ENCODE measurements at regions not wholly inside any gene's neighbourhood (a gene's known extent, or its start where the extent isn't known, plus 50 kb on each side); places are given as distances from the start of the nearest gene placed in this dataset.

DNA sequence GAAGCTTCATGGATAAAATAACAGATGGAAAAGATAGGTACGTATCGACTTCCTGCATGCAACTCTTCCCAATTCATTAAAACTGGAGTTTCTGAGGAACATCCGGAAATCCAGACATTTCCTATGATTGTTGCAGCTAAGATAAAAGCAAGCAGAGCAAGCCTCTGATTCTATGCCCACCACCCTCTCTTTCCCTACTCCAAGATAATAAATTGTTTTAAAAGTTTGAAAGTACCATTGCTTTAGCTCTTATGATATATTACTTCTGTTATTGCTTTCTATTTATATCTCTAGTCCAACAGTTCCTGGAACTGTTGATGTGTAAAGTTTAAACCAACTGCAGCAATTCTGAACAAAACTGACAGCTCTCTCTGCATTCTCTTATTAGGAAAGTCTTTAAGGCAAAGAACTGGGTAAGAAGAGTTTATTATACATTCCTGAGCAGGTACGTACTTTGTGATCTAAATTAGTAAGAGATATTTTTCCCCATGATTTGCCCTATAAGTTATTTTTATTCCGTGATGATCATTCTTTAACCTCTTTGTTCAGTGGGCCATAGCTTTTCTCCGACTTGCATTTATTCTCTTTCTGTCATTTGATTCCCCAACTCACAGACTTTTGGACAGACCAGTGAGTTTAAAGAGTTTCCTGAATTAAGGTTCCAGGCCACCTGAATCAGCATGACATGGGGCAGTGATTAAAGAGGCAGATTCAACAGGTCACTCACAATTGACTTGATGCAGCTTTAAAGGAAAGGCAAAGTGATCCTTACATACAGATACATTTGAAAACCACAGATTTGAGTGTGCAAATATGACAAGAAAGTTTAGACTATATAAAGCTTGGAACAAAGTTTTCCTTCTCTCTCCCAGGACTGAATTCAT, 94.2 kb upstream of the THRB start:
- Mint-ChIP-seq H3K27me3 (no peaks in the 10 kb centered on the region), H3K4me3 (no peak overlapping the region), H3K9me3 (peaks cover 8% of the 10 kb centered on the region), H3K27ac (no peak overlapping the region), H3K4me1 (ENCODE audit: low read depth in 2 of 2) (no peaks in the 10 kb centered on the region), H3K36me3 (no peaks in the 10 kb centered on the region)
- DNase-seq (ENCODE audit: low spot score) (no peak), ATAC-seq (no peak)

DNA sequence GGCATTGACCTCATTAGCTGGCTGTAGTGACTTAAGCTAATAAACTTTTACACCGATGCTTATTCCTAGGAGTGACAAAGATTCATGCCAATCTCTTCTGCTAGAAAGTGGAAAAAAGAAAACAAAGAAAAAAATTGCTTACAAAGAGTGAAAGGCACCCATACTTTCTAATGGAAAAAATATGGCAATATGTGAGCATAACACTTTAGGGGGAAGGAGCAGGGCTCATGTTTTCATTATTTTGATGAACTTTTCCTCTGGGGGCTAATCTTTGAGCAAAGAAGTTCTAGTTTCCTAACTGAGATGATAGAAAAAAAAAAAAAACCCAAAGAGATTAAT, 94.8 kb upstream of the THRB start:
- Mint-ChIP-seq H3K9me3 (peaks cover 8% of the 10 kb centered on the region), H3K27me3 (no peaks in the 10 kb centered on the region), H3K4me1 (ENCODE audit: low read depth in 2 of 2) (no peaks in the 10 kb centered on the region)

DNA sequence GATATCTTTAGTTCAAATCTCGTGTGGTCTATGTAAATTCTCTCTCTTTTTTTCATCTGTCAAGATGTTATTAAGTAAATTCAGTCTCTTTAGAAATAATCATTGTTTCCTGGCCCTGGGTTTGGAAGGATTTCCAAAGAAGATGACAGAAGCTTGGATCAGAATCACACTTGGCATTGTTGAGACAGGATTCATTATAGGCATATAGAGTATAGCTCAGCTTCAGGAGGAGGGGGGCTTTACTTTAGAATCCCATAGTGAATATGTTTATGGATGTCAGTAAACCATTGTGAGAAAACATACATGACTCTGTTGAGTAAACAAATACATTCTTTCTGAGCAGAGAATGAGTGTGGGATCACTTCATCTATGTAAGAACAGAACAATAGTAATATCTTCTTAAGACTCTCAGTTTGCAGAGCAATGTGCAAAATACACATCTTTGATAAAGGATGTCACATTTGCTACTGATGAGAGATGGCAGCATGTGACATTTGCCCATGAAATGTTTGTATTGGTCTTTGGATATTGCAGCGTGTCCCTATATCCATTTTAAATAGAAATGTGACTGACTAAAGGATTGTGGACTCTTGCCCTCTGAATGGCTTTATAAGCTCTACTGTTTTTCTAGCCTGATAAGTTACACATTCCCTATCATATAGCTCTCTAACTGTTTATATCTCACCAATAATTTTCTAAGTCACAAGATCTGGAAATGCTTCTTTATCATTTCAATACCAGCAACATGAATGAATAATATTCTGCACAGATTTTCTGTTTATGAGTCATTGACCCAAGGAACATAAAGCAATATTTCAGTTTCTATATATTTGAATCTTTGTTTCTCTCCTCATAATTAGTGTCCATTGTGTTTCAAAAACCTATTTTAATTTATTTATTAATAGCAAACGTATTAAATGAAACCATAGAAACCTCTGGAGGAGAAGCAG, 95.6 kb upstream of the THRB start:
- Mint-ChIP-seq H3K4me1 (ENCODE audit: low read depth in 2 of 2) (no peaks in the 10 kb centered on the region), H3K4me3 (no peak overlapping the region), H3K27ac (no peak overlapping the region), H3K9me3 (peaks cover 8% of the 10 kb centered on the region), H3K27me3 (no peaks in the 10 kb centered on the region), H3K36me3 (no peaks in the 10 kb centered on the region)
- ATAC-seq (no peak), DNase-seq (ENCODE audit: low spot score) (no peak)

More for the DNA sequence above, 94.8 kb upstream of the THRB start:
- Mint-ChIP-seq H3K36me3 (no peaks in the 10 kb centered on the region), H3K27ac (no peak overlapping the region), H3K4me3 (no peak overlapping the region)
- ATAC-seq (no peak), DNase-seq (ENCODE audit: low spot score) (no peak)

DNA sequence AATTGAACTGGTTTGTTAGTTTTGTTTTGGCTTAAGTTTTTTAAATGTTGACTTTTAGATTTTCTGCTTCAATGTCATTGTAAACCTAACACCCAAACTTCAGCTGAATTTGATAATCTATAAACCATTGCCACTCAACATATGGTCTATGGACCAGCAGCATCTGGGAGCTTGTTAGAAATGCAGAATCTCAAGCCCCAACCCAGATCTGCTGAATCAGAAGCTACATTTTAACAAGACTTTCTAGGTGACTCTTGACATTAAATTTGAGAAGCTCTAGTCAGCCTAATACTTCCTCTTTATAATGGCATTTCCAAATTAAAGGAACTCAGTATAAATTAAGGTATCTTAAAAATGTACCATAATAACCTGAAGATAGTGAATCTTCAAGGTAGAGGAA, 96.5 kb upstream of the THRB start:
- Mint-ChIP-seq H3K27ac (no peak overlapping the region), H3K27me3 (no peaks in the 10 kb centered on the region), H3K4me1 (ENCODE audit: low read depth in 2 of 2) (no peaks in the 10 kb centered on the region), H3K4me3 (no peak overlapping the region), H3K36me3 (no peaks in the 10 kb centered on the region), H3K9me3 (peaks cover 8% of the 10 kb centered on the region)
- DNase-seq (ENCODE audit: low spot score) (no peak), ATAC-seq (no peak)

DNA sequence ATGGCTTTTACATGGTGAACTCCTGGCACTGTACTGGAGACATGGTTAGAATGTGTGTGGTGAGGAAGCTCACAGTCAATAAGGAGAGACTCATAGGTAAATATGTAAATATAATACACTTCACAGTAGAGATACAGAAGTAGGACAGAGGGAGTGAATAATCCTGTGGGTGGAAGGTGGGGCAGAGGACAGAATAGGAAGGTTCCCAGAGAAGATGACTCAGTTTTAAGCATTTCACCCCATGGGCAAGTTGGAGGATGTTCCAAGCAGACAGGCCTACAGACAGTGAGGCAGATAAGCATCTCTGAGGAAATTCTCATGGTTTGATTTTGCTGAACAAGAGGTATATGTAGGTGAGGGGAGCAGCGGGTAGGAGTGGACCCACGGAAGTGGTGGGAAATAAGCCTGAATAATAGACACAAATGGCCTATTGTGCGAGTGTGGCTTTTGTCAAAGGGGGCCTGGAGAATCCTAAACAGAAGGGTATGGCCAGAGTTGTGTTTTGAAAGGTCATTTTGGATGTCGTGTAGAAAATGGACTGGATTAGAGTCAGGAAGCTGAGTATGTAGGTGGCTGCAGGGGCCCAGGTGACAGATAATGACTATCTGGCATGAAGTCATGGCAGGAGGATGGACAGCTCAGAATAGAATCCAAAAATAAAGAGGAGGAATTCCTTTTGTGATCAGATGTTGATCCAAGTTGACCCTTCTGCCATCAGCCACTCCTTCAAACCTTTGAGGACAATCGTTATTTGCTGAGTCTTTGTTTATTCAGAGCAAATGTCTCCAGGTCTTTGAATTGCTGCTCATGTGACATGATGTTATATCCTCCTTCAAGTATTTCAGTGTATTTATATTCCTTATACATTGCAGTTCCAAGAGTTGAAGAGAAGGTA, 97.3 kb upstream of the THRB start:
- Mint-ChIP-seq H3K4me1 (ENCODE audit: low read depth in 2 of 2) (no peaks in the 10 kb centered on the region), H3K9me3 (peaks cover 8% of the 10 kb centered on the region), H3K27ac (no peak overlapping the region), H3K4me3 (no peak overlapping the region), H3K36me3 (no peaks in the 10 kb centered on the region), H3K27me3 (no peaks in the 10 kb centered on the region)
- ATAC-seq = no peak
- no peak for DNase-seq (ENCODE audit: low spot score)

DNA sequence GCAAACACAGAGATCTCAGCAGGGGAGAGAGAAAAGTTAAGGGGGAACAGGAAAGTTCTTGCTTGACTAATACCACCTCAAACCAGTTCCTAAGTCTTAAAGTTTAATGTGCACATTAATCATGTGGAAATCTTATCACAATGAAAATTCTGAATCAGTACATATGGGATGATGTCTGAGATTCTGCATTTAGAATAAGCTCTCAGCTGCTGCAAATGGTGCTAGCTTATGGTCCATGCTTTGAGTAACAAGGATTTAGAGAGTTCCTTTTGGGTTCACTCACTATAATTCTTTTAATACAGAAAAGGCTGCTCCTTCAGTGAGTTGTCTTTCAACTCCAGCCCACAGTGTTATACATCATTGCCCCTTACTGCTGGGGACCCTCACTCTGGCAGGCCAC, 99.5 kb upstream of the THRB start:
- no peaks in the 10 kb centered on the region for H3K36me3 Mint-ChIP-seq
- H3K27ac Mint-ChIP-seq = no peak overlapping the region
- H3K27me3 Mint-ChIP-seq = no peaks in the 10 kb centered on the region
- no peak overlapping the region for H3K4me3 Mint-ChIP-seq
- ATAC-seq (no peak), DNase-seq (ENCODE audit: low spot score) (no peak)
- H3K4me1 Mint-ChIP-seq (ENCODE audit: low read depth in 2 of 2) = no peaks in the 10 kb centered on the region
- H3K9me3 Mint-ChIP-seq = peaks cover 12% of the 10 kb centered on the region

DNA sequence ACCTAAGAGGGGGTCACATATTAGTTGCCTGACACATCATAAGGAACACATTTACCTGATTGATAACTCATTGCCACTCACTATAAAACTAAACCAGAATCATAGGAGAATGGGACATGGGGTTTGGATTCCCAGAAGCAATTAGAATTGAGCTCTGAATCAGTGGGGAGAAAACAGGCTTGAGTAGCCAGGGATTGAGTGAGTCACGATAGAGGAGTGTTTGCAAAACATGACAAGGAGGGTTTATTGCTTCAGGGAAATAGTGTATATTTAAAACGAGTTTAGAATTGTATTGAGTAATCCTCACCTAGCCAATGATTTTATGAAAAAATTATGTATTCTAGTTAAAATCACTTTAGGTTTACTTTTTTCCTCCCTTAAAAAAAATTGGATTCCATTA, 101.1 kb upstream of the THRB start:
- Mint-ChIP-seq H3K36me3 (no peaks in the 10 kb centered on the region), H3K9me3 (peaks cover 12% of the 10 kb centered on the region), H3K4me3 (no peak overlapping the region), H3K4me1 (ENCODE audit: low read depth in 2 of 2) (no peaks in the 10 kb centered on the region), H3K27me3 (no peaks in the 10 kb centered on the region), H3K27ac (no peak overlapping the region)
- DNase-seq (ENCODE audit: low spot score) = no peak
- no peak for ATAC-seq

DNA sequence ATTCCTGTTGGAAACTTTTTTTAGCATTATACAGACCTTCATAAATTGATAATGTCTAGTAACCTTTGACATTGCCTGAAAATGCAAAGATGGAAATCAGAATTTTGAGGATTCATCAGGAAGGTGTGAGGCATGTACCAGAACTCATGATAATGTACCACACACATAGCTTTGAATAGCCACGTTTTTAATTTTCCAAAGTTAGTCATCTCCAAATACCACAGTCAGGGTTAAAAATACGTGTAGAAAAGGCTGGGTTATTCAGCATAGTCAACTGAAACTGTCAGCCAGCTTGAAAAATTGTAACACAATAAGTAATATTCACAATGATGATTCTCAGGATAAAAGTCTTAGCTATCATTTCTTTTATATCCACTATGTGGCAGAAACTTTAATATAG, 102.0 kb upstream of the THRB start:
- peaks cover 10% of the 10 kb centered on the region for H3K9me3 Mint-ChIP-seq
- H3K4me3 Mint-ChIP-seq = no peak overlapping the region
- ATAC-seq = no peak
- no peaks in the 10 kb centered on the region for H3K36me3 Mint-ChIP-seq
- no peak overlapping the region for H3K27ac Mint-ChIP-seq
- no peaks in the 10 kb centered on the region for H3K4me1 Mint-ChIP-seq (ENCODE audit: low read depth in 2 of 2)
- no peaks in the 10 kb centered on the region for H3K27me3 Mint-ChIP-seq
- no peak for DNase-seq (ENCODE audit: low spot score)

DNA sequence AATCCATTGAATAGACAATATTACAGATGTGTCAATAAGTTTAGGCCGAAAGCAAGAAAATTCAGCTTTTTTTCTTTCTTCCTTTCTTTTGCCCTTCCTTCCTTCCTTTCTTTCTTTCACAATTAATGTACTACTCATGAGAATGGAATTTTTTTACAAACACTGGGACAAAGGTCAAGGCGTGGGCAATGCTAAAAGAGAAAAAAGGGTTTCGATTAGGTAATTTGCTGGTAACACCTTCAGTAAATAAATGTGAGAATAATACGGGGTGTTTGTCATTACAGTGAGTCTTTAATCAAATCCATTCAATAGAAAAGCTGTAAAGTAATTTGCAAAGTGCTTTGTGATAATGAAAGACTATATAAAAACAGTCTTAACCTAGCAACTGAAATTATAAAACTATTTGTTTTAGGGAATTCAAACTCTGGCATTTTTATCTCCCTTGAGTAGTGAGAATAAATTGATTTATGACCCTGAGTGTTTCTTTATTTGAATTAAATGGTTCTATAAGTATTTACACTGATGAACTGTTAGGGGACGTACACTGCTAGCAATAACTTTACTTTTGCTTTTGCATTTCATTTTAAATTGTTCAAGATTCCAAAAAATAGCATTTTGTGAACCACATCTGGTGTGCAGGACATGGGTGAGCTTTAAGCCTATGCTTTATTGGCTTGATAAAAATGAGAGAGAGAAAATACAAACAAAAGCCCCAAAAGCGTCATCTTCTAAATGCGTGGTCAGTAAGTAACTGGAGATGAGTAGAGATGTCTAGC, 104.2 kb upstream of the THRB start:
- DNase-seq (ENCODE audit: low spot score) (no peak), ATAC-seq (no peak)
- no peaks in the 10 kb centered on the region for H3K36me3 Mint-ChIP-seq
- H3K27me3 Mint-ChIP-seq = no peaks in the 10 kb centered on the region
- no peak overlapping the region for H3K27ac Mint-ChIP-seq
- no peak overlapping the region for H3K4me3 Mint-ChIP-seq
- H3K4me1 Mint-ChIP-seq (ENCODE audit: low read depth in 2 of 2) = no peaks in the 10 kb centered on the region
- H3K9me3 Mint-ChIP-seq = peaks cover 4% of the 10 kb centered on the region

DNA sequence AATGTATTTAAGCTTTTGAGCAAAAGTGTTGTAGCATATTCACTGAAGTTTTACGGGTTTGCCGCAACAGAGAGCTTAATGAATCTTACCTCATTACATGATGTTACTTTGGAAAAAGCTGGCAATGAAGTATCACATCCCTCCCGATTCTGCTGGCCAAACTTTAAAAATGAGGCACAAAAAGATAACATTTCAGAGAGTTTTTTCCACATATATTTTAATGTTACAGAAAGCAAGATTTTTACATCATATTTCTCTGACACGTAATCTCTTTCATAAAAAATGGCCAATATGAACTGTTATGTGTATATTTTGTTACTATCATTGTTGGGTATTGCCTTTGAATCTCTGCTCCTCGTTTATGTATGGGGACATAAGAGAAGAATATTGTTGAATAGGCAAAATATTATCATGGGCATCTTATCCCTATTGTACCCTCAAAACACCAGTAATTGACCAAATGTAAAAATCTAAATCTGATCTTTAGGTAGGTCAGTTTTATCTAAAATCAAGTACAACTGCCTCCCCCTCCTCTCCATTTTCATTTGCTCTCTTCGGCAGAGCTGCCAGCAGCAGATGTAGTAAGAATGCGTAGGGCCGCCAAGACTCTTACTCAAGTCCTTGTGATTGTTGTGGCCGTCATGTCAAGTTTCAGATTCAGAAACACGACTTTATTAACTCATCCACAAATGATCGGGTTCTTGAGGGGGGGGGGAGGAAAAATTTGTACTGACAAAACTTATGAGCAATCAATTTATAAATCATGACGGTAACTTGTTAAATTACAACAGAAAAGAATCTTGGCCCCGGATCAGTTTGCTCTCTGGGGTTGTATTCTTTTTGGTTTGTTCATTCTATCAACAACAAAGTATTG, 106.7 kb upstream of the THRB start:
- DNase-seq (ENCODE audit: low spot score) = no peak
- ATAC-seq = no peak
- no peak overlapping the region for H3K27ac Mint-ChIP-seq
- H3K4me1 Mint-ChIP-seq (ENCODE audit: low read depth in 2 of 2) = no peaks in the 10 kb centered on the region
- H3K9me3 Mint-ChIP-seq = peaks cover 7% of the 10 kb centered on the region
- H3K36me3 Mint-ChIP-seq = no peaks in the 10 kb centered on the region
- H3K4me3 Mint-ChIP-seq = no peak overlapping the region
- H3K27me3 Mint-ChIP-seq = no peaks in the 10 kb centered on the region

DNA sequence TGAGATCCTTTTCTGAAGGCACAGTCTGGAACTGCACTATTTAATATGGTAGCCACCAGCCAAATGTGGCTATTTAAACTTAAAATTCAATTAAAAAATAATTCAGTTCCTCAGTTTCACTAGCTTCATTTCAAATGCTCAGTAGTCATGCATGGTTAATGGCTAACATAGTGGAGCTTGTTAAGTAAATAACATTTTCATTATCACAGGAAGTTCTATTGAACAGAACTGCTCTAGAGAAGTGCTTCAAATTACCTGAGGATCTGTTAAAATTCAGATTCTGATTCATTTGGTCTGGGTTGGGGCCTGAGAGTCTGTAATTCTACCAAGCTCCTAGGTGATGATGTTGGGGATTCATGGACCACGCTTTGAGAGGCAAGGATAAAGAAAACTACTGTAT, 109.6 kb upstream of the THRB start:
- Mint-ChIP-seq H3K36me3 (no peaks in the 10 kb centered on the region), H3K4me1 (ENCODE audit: low read depth in 2 of 2) (no peaks in the 10 kb centered on the region), H3K4me3 (no peak overlapping the region), H3K9me3 (peaks cover 6% of the 10 kb centered on the region), H3K27ac (no peak overlapping the region), H3K27me3 (no peaks in the 10 kb centered on the region)
- DNase-seq (ENCODE audit: low spot score) = no peak
- no peak for ATAC-seq

DNA sequence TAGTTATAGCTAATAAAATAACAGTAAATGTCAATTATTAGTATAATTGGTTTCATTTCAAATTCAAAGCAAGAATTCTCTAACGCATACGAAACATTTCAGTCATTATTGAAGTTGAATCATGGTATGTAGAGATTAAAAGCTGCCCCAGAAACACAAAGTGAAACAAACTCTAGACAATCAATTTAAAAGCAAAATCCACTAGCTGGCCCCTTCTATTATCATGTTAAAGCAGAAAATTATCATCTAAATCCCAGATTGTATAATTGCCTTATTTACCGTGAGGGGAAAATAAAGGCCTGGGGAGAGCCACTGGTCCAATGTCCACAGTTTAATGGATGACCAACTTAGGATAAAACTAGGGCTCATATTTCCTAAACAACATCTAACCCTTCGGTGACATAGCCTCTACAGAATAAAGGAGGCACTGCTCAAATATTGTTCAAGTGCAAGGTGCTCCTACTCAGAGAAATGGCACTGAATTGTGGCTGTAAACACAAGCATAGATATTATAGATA, 110.9 kb upstream of the THRB start:
- Mint-ChIP-seq H3K4me3 (no peak overlapping the region), H3K27me3 (no peaks in the 10 kb centered on the region), H3K36me3 (no peaks in the 10 kb centered on the region), H3K4me1 (ENCODE audit: low read depth in 2 of 2) (no peaks in the 10 kb centered on the region), H3K9me3 (peaks cover 6% of the 10 kb centered on the region), H3K27ac (no peak overlapping the region)
- DNase-seq (ENCODE audit: low spot score) (no peak), ATAC-seq (no peak)

Data from natural killer cell treated with Interleukin-12 subunit alpha and Interleukin-12 subunit beta and Interleukin-15 and Interleukin-18, amount 100 ng/mL, for 72 hours (primary cell).